HepG2 (cell line): ENCODE measurements at regions not wholly inside any gene's neighbourhood (a gene's known extent, or its start where the extent isn't known, plus 50 kb on each side); places are given as distances from the start of the nearest gene placed in this dataset.

Source experiments
- ATAC-seq: fragments of 200-7000 bp; cut with Tn5 transposase; 3 replicates; pipeline ENCODE4 v1.9.1; 2020; ENCODE audit warnings: mild to moderate bottlenecking, moderate library complexity
- BruUV-seq: library from RNA; stranded (reverse); fragments of 400-500 nt; replicated peaks from 2 replicates; lab custom pipeline; 2021; lab: Mats Ljungman, UMichigan
- CTCF ChIA-PET: fragments of 300-600 bp; formaldehyde crosslinking; extraction: SDS; loops from one replicate; lab custom pipeline; 2021; ENCODE audit warnings: low total read pairs, inconsistent platforms, low intra/inter-chr PET ratio; lab: Yijun Ruan, JAX
- POLR2A ChIA-PET: fragments of 350-600 bp; sonication (Branson Sonifier 250); formaldehyde crosslinking; loops from one replicate; lab custom pipeline; 2020; ENCODE audit warnings: antibody characterized with exemption, inconsistent platforms; lab: Yijun Ruan, JAX
- DNase-seq: peaks from one replicate; pipeline ENCODE4 v3.0.0-alpha.2; 2015; ENCODE audit warnings: low spot score
- FAIRE-seq: peaks from 3 replicates; lab custom pipeline; 2011; peaks lifted over from hg19 to GRCh38; lab: Jason Lieb, UNC
- H2AFZ ChIP-seq: one replicate; pipeline ENCODE4 v1.6.1; 2011; ENCODE audit warnings: low read length, inconsistent platforms
- H3K27ac ChIP-seq: fragments of 300-600 bp; 3 replicates; pipeline ENCODE4 v1.8.0; 2011; ENCODE audit warnings: mixed run types, mild to moderate bottlenecking, mixed read lengths, low read length, inconsistent platforms; ENCODE audit not compliant: insufficient read depth; ENCODE audit errors: extremely low read length
- H3K27me3 ChIP-seq, 2 experiments: fragments of 200-600 bp in 1 of 2; 2 replicates in 1 of 2; 3 replicates in 1 of 2; pipeline versions ENCODE4 v1.6.0 to v1.8.0; 2011; ENCODE audit warnings: low read length in 2 of 2, mild to moderate bottlenecking in 2 of 2, moderate library complexity in 2 of 2, inconsistent platforms in 1 of 2; ENCODE audit not compliant: insufficient read depth in 2 of 2, control insufficient read depth in 1 of 2
- H3K36me3 ChIP-seq, 2 experiments: fragments of 200-600 bp in 1 of 2; replicated peaks in 1 of 2; 2 replicates in 1 of 2; 3 replicates in 1 of 2; pipeline versions ENCODE4 v1.5.1 to v1.8.0; 2011; ENCODE audit warnings: low read length in 2 of 2, inconsistent platforms in 1 of 2; ENCODE audit not compliant: insufficient read depth in 2 of 2, control insufficient read depth in 1 of 2
- H3K4me1 ChIP-seq: 2 replicates; pipeline ENCODE4 v1.5.1; 2012; ENCODE audit warnings: low read length, inconsistent platforms; ENCODE audit not compliant: insufficient read depth
- H3K4me2 ChIP-seq: 2 replicates; pipeline ENCODE4 v1.6.0; 2011; ENCODE audit warnings: low read depth, low read length, inconsistent platforms
- H3K4me3 ChIP-seq, 3 experiments: fragments of 200-600 bp in 1 of 3; sonication (generic), shearing (Covaris generic) in 1 of 3; replicated peaks in 1 of 3; 2 replicates each; pipeline ENCODE4 v1.5.1; 2011 to 2016; ENCODE audit warnings: low read length in 3 of 3, inconsistent platforms in 2 of 3, low read depth in 2 of 3, mild to moderate bottlenecking in 2 of 3, control low read depth in 1 of 3, mixed read lengths in 1 of 3; ENCODE audit not compliant: insufficient read depth in 1 of 3
- H3K79me2 ChIP-seq: one replicate; pipeline ENCODE4 v1.6.1; 2011; ENCODE audit warnings: low read length, inconsistent platforms; ENCODE audit not compliant: insufficient read depth
- H3K9ac ChIP-seq: 2 replicates; pipeline ENCODE4 v1.6.0; 2011; ENCODE audit warnings: mild to moderate bottlenecking, low read depth, low read length, inconsistent platforms; ENCODE audit not compliant: insufficient read depth
- H3K9me3 ChIP-seq: 2 replicates; pipeline ENCODE4 v1.5.1; 2012; ENCODE audit warnings: mild to moderate bottlenecking, low read length
- H4K20me1 ChIP-seq: 2 replicates; pipeline ENCODE4 v1.6.0; 2011; ENCODE audit warnings: inconsistent platforms, mild to moderate bottlenecking, low read length, moderate library complexity; ENCODE audit not compliant: insufficient read depth
- GATA4 ChIP-seq: sonication (generic); IDR thresholded peaks from 2 replicates; pipeline ENCODE4 v1.6.1; 2016; ENCODE audit warnings: antibody characterized with exemption, low read depth, borderline replicate concordance
- MTF1 ChIP-seq: sonication (generic); formaldehyde crosslinking; IDR thresholded peaks from 2 replicates; pipeline ENCODE4 v1.5.0; 2020; ENCODE audit warnings: missing genetic modification reagents
- ZNF124 ChIP-seq: sonication (generic); formaldehyde crosslinking; IDR thresholded peaks from 2 replicates; pipeline ENCODE4 v1.4.0; 2020; ENCODE audit warnings: missing genetic modification reagents
- ZNF549 ChIP-seq: sonication (generic); formaldehyde crosslinking; IDR thresholded peaks from 2 replicates; pipeline ENCODE4 v1.5.0; 2020; ENCODE audit warnings: missing genetic modification reagents
- in situ Hi-C: cut with HindIII; loops from 2 replicates; pipeline ENCODE4 v1.10.0; 2017; ENCODE audit warnings: low pct_unique_long_range_greater_than_20kb; ENCODE audit not compliant: extremely low pct_ligation_motif_present
- intact Hi-C: fragments of 100-400 bp; cut with micrococcal nuclease; formaldehyde crosslinking; loops from one replicate; pipeline ENCODE4 v1.10.0; 2022; ENCODE audit not compliant: unreplicated experiment
- TF ChIP-seq, protein P1 (sequence below): sonication (generic); formaldehyde crosslinking; IDR thresholded peaks from 2 replicates; pipeline ENCODE4 v1.5.1; 2020; ENCODE audit warnings: missing genetic modification reagents, mild to moderate bottlenecking, borderline replicate concordance
- TF ChIP-seq, protein P2 (sequence below): sonication (generic); formaldehyde crosslinking; IDR thresholded peaks from 2 replicates; pipeline ENCODE4 v1.4.0; 2020; ENCODE audit warnings: missing genetic modification reagents, borderline replicate concordance
- TF ChIP-seq, protein P3 (sequence below): sonication (generic); formaldehyde crosslinking; IDR thresholded peaks from 2 replicates; pipeline ENCODE4 v1.8.1; 2023; ENCODE audit warnings: mild to moderate bottlenecking, moderate library complexity, missing genetic modification reagents
- TF ChIP-seq, protein P4 (sequence below): IDR thresholded peaks from 2 replicates; pipeline ENCODE4 v1.6.1; 2016; ENCODE audit warnings: missing compliant biosample characterization, missing genetic modification reagents, borderline replicate concordance

DNA sequence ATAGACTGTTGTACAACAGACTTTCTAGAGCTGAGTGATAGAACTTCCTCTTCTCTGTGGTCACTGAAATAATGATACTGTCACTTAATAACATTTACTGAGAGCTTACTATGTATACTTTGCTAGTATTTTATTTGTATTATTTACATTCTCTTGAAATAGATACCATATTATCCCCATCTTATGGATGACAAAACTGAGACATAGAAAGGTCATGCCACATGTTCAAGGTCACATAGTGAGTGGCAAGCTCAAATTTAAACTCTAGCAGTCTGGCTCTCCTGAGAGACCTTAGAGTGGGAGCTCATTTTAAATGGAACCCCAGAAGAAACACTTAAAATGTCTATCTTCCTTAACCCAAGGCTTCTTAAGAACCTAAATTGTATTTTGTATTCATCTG lies 266.6 kb upstream of the CAMK1G start:
- no peaks in the 10 kb centered on the region for H3K36me3 ChIP-seq
- intact Hi-C loops, result no loop called here
- no peak overlapping the region for H3K27ac ChIP-seq
- H3K4me1 ChIP-seq, result no peaks in the 10 kb centered on the region
- FAIRE-seq (no peak), DNase-seq (no peak), ATAC-seq (no peak)
- ChIA-PET POLR2A (no interaction called here), CTCF (no interaction called here)
- H3K9me3 ChIP-seq, result no peaks in the 10 kb centered on the region
- TF ChIP-seq ZNF549 (CRISPR knock-in tag) (no peak), MTF1 (CRISPR knock-in tag) (no peak), ZNF124 (CRISPR knock-in tag) (no peak), GATA4 (no peak)
- TF ChIP-seq, protein P1, sequence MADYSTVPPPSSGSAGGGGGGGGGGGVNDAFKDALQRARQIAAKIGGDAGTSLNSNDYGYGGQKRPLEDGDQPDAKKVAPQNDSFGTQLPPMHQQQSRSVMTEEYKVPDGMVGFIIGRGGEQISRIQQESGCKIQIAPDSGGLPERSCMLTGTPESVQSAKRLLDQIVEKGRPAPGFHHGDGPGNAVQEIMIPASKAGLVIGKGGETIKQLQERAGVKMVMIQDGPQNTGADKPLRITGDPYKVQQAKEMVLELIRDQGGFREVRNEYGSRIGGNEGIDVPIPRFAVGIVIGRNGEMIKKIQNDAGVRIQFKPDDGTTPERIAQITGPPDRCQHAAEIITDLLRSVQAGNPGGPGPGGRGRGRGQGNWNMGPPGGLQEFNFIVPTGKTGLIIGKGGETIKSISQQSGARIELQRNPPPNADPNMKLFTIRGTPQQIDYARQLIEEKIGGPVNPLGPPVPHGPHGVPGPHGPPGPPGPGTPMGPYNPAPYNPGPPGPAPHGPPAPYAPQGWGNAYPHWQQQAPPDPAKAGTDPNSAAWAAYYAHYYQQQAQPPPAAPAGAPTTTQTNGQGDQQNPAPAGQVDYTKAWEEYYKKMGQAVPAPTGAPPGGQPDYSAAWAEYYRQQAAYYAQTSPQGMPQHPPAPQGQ (CRISPR knock-in tag), result no peak
- TF ChIP-seq, protein P2, sequence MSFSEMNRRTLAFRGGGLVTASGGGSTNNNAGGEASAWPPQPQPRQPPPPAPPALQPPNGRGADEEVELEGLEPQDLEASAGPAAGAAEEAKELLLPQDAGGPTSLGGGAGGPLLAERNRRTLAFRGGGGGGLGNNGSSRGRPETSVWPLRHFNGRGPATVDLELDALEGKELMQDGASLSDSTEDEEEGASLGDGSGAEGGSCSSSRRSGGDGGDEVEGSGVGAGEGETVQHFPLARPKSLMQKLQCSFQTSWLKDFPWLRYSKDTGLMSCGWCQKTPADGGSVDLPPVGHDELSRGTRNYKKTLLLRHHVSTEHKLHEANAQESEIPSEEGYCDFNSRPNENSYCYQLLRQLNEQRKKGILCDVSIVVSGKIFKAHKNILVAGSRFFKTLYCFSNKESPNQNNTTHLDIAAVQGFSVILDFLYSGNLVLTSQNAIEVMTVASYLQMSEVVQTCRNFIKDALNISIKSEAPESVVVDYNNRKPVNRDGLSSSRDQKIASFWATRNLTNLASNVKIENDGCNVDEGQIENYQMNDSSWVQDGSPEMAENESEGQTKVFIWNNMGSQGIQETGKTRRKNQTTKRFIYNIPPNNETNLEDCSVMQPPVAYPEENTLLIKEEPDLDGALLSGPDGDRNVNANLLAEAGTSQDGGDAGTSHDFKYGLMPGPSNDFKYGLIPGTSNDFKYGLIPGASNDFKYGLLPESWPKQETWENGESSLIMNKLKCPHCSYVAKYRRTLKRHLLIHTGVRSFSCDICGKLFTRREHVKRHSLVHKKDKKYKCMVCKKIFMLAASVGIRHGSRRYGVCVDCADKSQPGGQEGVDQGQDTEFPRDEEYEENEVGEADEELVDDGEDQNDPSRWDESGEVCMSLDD, result no peak
- TF ChIP-seq, protein P3, sequence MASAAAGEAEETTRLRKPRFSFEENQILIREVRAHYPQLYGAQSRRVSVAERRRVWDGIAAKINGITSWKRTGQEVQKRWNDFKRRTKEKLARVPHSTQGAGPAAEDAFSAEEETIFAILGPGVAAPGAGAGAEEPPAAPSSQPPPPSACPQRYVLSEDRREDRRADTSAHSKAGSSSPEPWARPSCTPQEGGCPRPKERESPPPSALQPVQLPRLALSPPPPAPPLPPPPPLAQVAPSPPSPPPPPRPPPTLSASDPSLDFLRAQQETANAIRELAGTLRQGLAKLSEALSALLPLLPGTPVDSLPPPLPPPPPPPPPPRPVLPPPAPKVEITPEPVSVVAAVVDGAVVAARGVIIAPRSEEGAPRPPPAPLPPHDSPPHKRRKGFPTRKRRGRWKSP (CRISPR knock-in tag), result no peak
- TF ChIP-seq, protein P4, sequence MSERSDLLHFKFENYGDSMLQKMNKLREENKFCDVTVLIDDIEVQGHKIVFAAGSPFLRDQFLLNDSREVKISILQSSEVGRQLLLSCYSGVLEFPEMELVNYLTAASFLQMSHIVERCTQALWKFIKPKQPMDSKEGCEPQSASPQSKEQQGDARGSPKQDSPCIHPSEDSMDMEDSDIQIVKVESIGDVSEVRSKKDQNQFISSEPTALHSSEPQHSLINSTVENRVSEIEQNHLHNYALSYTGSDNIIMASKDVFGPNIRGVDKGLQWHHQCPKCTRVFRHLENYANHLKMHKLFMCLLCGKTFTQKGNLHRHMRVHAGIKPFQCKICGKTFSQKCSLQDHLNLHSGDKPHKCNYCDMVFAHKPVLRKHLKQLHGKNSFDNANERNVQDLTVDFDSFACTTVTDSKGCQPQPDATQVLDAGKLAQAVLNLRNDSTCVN (CRISPR knock-in tag), result no peak
- H3K79me2 ChIP-seq, result no peaks in the 10 kb centered on the region
- H2AFZ ChIP-seq, result no peak overlapping the region
- H4K20me1 ChIP-seq, result no peaks in the 10 kb centered on the region
- no peak overlapping the region for H3K4me3 ChIP-seq
- H3K4me2 ChIP-seq, result no peak overlapping the region
- H3K27me3 ChIP-seq, result no peaks in the 10 kb centered on the region
- in situ Hi-C loops, result no loop called here
- H3K9ac ChIP-seq, result no peak overlapping the region
- no TSS peak for BruUV-seq
